Osteocyte (in vitro differentiated cells): ENCODE measurements at regions not wholly inside any gene's neighbourhood (a gene's known extent, or its start where the extent isn't known, plus 50 kb on each side); places are given as distances from the start of the nearest gene placed in this dataset.

ENCODE experiments used
- DNase-seq: peaks from one replicate; pipeline ENCODE4 v3.0.0; 2021; ENCODE audit warnings: mixed read lengths; ENCODE audit not compliant: unreplicated experiment; ENCODE audit errors: extremely low spot score
- H3K27ac Mint-ChIP-seq: one replicate; pipeline ENCODE4 v1.8.0; 2021; ENCODE audit warnings: mild to moderate bottlenecking, mixed read lengths; ENCODE audit not compliant: unreplicated experiment
- H3K27me3 Mint-ChIP-seq: one replicate; pipeline ENCODE4 v1.8.0; 2021; ENCODE audit warnings: mixed read lengths; ENCODE audit not compliant: unreplicated experiment
- H3K36me3 Mint-ChIP-seq: one replicate; pipeline ENCODE4 v1.8.0; 2021; ENCODE audit warnings: mixed read lengths; ENCODE audit not compliant: unreplicated experiment
- H3K4me1 Mint-ChIP-seq: one replicate; pipeline ENCODE4 v1.8.0; 2021; ENCODE audit warnings: mixed read lengths; ENCODE audit not compliant: unreplicated experiment
- H3K4me3 Mint-ChIP-seq: one replicate; pipeline ENCODE4 v1.8.0; 2021; ENCODE audit warnings: mild to moderate bottlenecking, moderate library complexity, mixed read lengths; ENCODE audit not compliant: unreplicated experiment
- H3K9me3 Mint-ChIP-seq: one replicate; pipeline ENCODE4 v1.8.0; 2021; ENCODE audit warnings: mixed read lengths; ENCODE audit not compliant: unreplicated experiment
- TF ChIP-seq, protein P1 (sequence below): fragments of 200-600 bp; sonication (generic); IDR thresholded peaks from 2 replicates; pipeline ENCODE4 v1.5.0; 2021; ENCODE audit warnings: antibody characterized with exemption, mild to moderate bottlenecking, moderate library complexity

GRCh38 chr1:168910403-168910802 lies 181.4 kb upstream of the DPT start:
- H3K36me3 Mint-ChIP-seq = no peaks in the 10 kb centered on the region
- H3K4me3 Mint-ChIP-seq = no peak overlapping the region
- DNase-seq = no peak
- H3K4me1 Mint-ChIP-seq = no peaks in the 10 kb centered on the region
- TF ChIP-seq, protein P1, sequence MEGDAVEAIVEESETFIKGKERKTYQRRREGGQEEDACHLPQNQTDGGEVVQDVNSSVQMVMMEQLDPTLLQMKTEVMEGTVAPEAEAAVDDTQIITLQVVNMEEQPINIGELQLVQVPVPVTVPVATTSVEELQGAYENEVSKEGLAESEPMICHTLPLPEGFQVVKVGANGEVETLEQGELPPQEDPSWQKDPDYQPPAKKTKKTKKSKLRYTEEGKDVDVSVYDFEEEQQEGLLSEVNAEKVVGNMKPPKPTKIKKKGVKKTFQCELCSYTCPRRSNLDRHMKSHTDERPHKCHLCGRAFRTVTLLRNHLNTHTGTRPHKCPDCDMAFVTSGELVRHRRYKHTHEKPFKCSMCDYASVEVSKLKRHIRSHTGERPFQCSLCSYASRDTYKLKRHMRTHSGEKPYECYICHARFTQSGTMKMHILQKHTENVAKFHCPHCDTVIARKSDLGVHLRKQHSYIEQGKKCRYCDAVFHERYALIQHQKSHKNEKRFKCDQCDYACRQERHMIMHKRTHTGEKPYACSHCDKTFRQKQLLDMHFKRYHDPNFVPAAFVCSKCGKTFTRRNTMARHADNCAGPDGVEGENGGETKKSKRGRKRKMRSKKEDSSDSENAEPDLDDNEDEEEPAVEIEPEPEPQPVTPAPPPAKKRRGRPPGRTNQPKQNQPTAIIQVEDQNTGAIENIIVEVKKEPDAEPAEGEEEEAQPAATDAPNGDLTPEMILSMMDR = no peak
- H3K9me3 Mint-ChIP-seq = no peaks in the 10 kb centered on the region
- no peak overlapping the region for H3K27ac Mint-ChIP-seq
- peaks cover 2% of the 10 kb centered on the region for H3K27me3 Mint-ChIP-seq

- Mint-ChIP-seq H3K27me3 (peaks cover 2% of the 10 kb centered on the region), H3K4me3 (no peak overlapping the region), H3K27ac (no peak overlapping the region), H3K9me3 (no peaks in the 10 kb centered on the region), H3K36me3 (no peaks in the 10 kb centered on the region), H3K4me1 (no peaks in the 10 kb centered on the region)
- TF ChIP-seq, protein P1 = no peak
- DNase-seq = no peak
Observed at GRCh38 chr1:168911370-168911769, 182.4 kb upstream of the DPT start.

DNA sequence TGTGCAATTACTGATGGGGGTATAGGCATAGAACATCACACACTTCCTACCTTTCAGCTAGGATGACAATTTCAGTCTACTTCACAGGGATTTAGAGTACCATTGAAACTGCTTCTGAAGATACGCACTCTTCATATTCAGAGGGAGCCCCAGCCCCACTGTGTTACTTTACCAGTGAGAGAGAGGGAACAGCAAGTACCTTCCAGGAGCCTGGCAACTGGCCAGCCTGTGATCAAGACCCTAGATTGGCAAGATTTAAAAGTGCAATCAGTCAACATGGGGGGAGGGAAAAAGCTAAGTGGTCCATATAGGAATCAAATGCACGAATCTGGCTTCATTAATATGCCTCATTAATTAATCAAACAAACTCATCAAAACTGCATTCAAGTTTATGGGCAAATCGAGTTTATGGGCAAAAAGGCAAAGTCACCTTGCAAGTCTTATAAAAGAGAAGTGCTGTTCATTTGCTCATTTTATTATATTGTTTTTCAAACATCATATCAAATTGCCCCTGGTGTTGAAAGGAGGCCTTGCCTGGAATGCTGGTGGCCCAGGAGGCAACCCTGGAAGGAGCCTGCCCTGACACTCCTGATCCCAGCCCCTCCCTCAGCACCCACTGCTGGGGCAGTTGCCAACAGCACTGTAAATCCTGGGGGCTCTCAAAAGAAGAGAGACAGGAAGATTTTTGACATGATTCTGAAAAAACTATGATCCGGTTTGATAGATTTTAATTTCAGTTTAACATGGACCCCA lies 184.9 kb upstream of the DPT start:
- H3K9me3 Mint-ChIP-seq = no peaks in the 10 kb centered on the region
- DNase-seq = no peak
- H3K4me1 Mint-ChIP-seq = no peaks in the 10 kb centered on the region
- TF ChIP-seq, protein P1 = no peak
- no peaks in the 10 kb centered on the region for H3K36me3 Mint-ChIP-seq
- no peak overlapping the region for H3K4me3 Mint-ChIP-seq
- H3K27ac Mint-ChIP-seq = no peak overlapping the region
- peaks cover 2% of the 10 kb centered on the region for H3K27me3 Mint-ChIP-seq

DNA sequence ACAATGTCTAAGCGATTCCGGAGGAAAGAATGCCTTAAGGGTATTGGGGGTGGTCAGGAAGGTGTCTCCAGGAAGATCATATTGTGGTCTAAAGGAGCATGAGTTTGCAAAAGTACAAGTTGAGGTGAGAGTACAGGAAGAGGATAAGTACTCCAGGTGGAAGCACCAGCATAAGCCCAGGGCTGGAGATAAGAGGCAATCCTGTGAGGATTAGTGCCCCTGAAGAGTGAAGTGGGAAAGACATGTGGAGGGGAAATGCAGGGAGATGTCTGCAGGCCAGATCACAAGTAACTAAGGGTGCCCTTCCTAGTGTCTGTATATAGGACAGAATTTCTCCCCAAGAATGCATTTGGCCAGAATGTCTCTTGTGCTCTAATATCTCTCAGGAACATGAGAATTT lies 188.3 kb upstream of the DPT start:
- Mint-ChIP-seq H3K4me3 (no peak overlapping the region), H3K27ac (no peak overlapping the region), H3K4me1 (no peaks in the 10 kb centered on the region), H3K9me3 (no peaks in the 10 kb centered on the region), H3K27me3 (no peaks in the 10 kb centered on the region), H3K36me3 (no peaks in the 10 kb centered on the region)
- TF ChIP-seq, protein P1 = no peak
- DNase-seq = no peak

DNA sequence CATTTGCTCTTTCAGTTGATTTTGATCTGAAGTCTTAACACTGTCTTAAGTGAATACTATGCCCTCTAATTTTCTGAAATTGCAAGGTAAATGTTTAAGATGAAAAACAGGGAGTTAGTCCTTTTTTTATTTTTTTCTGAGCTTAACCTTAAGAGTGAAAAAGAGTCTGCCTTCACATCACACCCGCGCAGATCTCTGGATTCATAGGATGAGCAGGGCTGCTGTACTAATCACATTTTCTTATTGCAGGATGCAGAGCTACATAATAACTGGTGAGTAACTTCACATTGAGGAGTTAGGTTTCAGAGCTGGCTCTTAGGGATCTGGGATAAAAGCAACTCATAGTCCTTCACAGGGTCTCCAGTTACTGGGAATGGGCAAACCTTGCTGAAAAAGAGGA lies 188.7 kb upstream of the ATP1B1 start:
- no peaks in the 10 kb centered on the region for H3K9me3 Mint-ChIP-seq
- H3K4me3 Mint-ChIP-seq = no peak overlapping the region
- H3K27me3 Mint-ChIP-seq = no peaks in the 10 kb centered on the region
- no peak for DNase-seq
- no peaks in the 10 kb centered on the region for H3K36me3 Mint-ChIP-seq
- H3K4me1 Mint-ChIP-seq = no peaks in the 10 kb centered on the region
- H3K27ac Mint-ChIP-seq = no peak overlapping the region
- TF ChIP-seq, protein P1 = no peak
